GM19463 (cell line): ENCODE measurements at regions not wholly inside any gene's neighbourhood (a gene's known extent, or its start where the extent isn't known, plus 50 kb on each side); places are given as distances from the start of the nearest gene placed in this dataset.

Experiments
- ATAC-seq: cut with Tn5 transposase; IDR thresholded peaks from one replicate; pipeline ENCODE4 v1.9.1; 2021; ENCODE audit warnings: mild to moderate bottlenecking, moderate library complexity; ENCODE audit not compliant: unreplicated experiment

GRCh38 chr18:10299643-10300042 lies 154.8 kb upstream of the APCDD1 start:
- ATAC-seq, result no peak

- no peak for ATAC-seq
Measured at GRCh38 chr18:10300739-10301138, 153.7 kb upstream of the APCDD1 start.

GRCh38 chr18:10301831-10302483 lies 152.5 kb upstream of the APCDD1 start:
- ATAC-seq, result no peak

- no peak for ATAC-seq
Measured at GRCh38 chr18:10303171-10303570, 151.3 kb upstream of the APCDD1 start.

GRCh38 chr18:10304853-10305252 lies 149.6 kb upstream of the APCDD1 start:
- no peak for ATAC-seq

GRCh38 chr18:10306779-10307178 lies 147.7 kb upstream of the APCDD1 start:
- ATAC-seq, result no peak

GRCh38 chr18:10308154-10308553 lies 146.3 kb upstream of the APCDD1 start:
- ATAC-seq, result no peak

- no peak for ATAC-seq
Measured at GRCh38 chr18:10310626-10311025, 143.8 kb upstream of the APCDD1 start.

- no peak for ATAC-seq
Measured at GRCh38 chr18:10312326-10313015, 142.0 kb upstream of the APCDD1 start.

- ATAC-seq, result no peak
Measured at GRCh38 chr18:10313016-10313342, 141.5 kb upstream of the APCDD1 start.

- no peak for ATAC-seq
Measured at GRCh38 chr18:10314066-10314465, 140.4 kb upstream of the APCDD1 start.

GRCh38 chr18:10315522-10315921 lies 138.9 kb upstream of the APCDD1 start:
- ATAC-seq, result no peak

- ATAC-seq, result no peak
Measured at GRCh38 chr18:10316778-10317177, 137.7 kb upstream of the APCDD1 start.

GRCh38 chr18:10317864-10318690 lies 136.4 kb upstream of the APCDD1 start:
- ATAC-seq, result no peak

GRCh38 chr18:10318691-10318970 lies 135.8 kb upstream of the APCDD1 start:
- ATAC-seq, result no peak

- ATAC-seq, result no peak
Measured at GRCh38 chr18:10319026-10319425, 135.4 kb upstream of the APCDD1 start.

- no peak for ATAC-seq
Measured at GRCh38 chr18:10319914-10320600, 134.4 kb upstream of the APCDD1 start.

- no peak for ATAC-seq
Measured at GRCh38 chr18:10320791-10321190, 133.6 kb upstream of the APCDD1 start.

GRCh38 chr18:10321576-10321975 lies 132.9 kb upstream of the APCDD1 start:
- ATAC-seq, result no peak

GRCh38 chr18:10322004-10322403 lies 132.4 kb upstream of the APCDD1 start:
- ATAC-seq, result no peak

- ATAC-seq, result no peak
Measured at GRCh38 chr18:10322435-10322834, 132.0 kb upstream of the APCDD1 start.

- ATAC-seq, result no peak
Measured at GRCh38 chr18:10329101-10329500, 125.3 kb upstream of the APCDD1 start.
